ENCODE measurements at regions not wholly inside any gene's neighbourhood (a gene's known extent, or its start where the extent isn't known, plus 50 kb on each side); places are given as distances from the start of the nearest gene placed in this dataset.
"Not testable (repeated sequence)": the region's sequence is repeated elsewhere in the genome, so short reads cannot be mapped to it uniquely, and the experiment has no call there.

DNA sequence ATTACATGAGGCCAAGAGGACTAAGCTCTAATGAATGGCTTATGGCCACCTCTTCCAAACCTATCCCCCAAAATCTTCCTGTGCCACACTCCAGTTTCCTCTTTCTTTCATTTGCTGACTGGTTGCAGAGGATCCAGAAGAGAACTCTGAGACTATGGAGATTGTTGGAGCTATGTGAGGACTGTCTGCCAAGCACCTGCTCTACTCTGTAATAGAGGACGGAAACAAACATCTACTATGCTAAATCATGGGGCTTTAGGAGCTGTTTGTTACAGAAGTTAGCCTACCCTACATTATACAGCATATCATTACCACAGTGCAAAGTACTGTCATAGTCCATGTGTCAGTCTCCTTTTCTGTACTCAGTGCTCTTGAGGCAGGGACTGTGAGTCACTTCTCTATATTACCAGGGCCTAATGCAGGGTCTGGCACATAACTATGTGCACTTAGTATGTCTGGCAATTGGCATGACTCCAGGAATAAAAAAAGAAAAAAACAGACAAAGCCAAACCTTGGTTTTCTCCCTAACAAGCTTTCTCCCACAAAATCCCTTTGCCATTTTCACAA, 95.1 kb downstream of the RPAP3 start:
- DNase-seq = no peak

DNA sequence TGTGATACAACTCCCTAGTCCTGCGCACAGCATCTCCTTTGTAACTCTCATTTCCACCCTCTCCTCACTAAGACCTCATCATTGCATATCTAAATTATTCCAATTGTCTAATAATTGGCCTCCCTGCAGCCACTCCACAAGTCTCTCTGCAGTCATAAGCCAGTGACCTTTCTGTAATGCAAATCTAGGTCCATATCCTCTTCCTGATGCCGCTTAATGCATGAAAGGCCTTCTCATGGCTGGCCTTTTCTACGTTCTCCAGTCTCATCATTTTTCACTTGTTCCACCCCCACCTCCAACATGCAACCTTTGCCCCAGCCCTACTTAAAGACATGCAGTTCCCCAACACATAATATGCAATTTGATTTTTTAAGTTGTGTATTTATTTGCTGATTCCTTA, 96.0 kb downstream of the RPAP3 start:
- no peak for DNase-seq

DNA sequence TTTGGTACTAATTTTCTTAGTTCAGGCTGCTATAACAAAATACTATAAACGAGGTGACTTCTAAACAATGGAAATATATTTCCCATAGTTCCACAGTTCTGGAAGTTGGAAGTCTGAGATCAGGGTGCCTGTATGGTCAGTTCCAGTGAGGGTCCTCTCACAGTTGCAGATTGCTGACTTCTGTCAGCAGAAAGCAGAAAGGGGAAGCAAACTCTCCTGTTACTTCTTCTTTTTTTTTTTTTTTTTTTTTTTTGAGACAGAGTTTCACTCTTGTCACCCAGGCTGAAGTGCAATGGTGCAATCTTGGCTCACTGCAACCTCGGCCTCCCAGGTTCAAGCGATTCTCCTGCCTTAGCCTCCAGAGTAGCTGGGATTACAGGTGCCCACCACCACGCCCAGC, 97.2 kb downstream of the RPAP3 start:
- not testable (repeated sequence) for DNase-seq

DNA sequence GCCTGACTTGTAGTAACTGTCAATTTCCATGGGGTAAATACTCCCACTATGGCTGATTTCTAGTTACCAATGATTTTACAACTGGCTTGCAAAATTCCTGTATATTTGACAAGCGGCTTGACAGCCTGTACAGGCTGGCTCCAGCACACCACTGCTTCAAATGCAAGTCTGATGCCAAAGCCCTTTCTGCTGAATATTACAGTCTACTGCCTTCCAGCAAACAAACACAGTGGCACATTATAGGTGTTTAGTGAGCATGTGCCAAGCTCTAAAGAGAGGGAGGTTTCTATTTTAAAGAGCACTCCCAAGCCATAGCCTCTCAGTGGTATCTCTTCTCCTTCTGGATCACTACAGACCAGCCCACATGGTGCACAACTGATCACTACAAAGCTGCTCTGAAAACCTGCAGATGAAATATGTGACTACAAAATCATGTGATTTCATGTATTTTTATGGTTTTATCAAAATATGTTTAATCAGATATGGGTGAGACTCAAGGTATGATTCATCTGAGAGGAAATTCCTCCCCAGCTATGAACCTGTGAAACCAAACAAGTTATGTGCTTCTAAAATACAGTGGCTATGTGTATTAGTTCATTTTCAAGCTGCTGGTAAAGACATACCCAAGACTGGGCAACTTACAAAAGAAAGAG, 101.5 kb downstream of the RPAP3 start:
- DNase-seq = no peak

DNA sequence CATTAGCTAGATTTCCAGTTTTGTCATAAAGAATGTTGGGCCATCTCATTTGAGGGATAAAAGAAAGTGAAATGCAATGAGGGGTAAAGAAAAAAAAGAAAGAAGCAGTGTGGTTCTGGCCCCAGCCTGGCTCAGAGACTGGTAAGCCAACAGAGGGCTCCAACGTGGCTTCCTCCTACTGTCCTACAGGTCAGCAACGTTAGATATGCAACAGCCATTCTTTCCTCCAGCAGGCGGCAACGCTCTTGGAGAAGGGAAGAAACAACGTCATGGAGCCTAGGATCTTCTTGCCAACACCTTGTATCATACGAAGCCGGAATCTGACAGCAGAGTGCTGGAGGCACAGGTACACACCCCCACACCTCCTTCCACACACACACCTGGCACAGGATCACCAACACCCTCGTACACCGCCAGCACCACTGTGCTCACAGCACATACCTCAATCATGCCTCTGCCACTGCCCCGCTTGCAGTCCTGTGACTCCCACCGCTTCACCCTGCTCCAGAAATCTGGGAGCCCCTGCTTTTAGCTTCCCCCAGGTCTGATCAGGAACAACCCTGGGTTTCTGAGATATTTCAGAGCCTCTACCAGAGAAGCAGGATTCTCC, 102.8 kb downstream of the RPAP3 start:
- no peak for DNase-seq

DNA sequence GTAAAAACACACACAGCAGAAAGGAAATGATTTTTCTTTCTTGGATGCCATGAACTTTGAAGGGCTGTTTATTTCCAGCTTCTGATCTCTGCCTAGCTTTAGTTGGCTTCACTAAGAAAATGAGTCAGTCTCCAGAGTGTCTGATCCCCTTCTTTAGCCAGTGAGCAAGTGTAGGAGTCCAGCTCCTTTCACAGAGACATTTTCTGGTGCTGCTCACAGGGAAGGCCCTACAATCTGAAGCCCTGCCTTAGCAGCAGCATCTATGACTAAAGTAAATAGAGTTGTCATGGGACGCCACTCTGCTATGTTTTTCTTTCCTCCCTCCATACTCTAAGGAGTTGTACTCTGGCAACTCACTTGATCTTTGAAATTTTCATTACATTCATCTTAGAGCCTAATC, 103.5 kb downstream of the RPAP3 start:
- no peak for DNase-seq

DNA sequence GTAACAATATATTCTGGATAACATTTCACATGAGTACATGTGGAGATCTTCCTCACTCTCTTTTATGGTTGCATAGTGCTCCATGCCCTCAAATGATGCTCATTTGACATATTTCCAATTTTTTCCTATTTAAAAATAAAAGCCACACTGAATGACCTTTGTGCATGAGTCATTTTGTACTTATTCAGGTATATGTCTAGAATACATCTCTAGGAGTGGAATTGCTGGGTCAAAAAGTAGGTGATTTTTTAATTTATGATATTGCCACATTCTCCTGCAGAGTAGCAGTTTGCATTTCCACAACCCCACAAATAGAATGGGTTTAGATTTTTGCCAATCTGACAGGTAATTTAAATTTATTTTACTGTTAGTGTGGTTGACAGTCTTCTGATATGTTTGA, 104.8 kb downstream of the RPAP3 start:
- DNase-seq = no peak

DNA sequence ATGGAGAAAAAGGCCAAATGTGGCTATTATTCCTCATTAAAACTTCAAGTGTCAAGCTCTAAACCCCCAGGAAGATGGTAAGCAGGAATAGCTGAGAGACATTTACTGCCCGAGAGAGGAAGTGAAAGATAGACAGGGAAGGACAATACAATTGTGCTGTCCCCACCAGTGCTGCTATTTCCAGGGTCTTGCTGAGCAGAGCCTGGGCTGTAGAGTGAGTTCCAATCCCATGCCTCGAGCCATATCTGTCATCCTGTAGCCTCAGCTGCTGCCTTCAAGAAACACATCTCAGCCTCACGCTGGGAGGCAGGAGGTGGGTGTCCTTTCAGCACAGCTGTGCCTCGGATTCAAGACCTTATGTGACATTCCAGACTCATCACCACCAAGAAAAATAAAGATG, 114.0 kb downstream of the RPAP3 start:
- peak; percentile 61 to 76 for DNase-seq

DNA sequence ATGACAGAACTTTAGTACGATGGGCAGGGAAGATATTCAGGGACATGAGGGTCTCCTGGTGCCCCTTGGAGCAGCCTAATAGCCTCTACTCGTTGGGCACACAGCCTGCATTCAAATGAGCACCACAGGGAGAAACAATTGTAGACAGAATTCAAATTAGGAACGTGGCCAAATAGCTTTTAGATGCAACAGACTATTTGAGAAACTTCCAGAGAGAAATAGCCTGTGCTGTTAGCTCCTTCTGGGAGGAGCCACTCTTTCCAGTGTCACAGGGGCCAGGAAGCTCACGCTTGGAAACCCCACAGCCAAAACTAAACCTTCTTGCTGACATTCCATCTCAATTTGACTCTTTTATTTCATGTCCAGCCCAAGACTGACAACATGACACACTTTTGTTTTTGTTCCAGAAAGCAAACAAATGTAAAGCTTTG, 114.5 kb downstream of the RPAP3 start:
- no peak for DNase-seq

DNA sequence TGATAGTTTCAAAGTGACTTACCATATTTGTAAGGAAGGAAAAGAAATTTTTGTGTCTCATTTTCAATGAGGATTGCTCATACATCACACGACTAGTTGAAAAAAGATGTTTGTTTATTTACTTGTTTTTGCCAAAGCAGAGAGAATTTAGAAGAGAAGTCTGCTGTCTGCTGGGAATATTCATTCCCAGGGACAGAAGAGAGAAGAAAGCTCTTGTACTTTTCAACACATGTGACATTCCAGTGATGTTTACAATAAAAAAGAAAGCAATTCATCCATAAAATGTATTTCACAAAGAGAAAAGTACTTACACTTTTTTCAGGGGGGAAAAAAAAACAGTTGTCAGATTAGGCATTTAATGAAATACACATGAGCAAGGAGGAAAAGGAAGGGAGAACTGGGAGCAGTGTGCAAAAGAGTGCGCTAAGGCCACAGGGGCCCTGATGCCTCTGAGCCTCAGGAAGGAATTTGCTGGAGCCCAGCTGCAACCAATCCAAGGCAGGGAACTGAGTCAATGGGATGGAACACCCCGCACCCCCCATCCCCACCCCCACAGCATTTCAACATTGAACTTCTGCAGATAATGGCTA, 115.0 kb downstream of the RPAP3 start:
- DNase-seq = no peak

DNA sequence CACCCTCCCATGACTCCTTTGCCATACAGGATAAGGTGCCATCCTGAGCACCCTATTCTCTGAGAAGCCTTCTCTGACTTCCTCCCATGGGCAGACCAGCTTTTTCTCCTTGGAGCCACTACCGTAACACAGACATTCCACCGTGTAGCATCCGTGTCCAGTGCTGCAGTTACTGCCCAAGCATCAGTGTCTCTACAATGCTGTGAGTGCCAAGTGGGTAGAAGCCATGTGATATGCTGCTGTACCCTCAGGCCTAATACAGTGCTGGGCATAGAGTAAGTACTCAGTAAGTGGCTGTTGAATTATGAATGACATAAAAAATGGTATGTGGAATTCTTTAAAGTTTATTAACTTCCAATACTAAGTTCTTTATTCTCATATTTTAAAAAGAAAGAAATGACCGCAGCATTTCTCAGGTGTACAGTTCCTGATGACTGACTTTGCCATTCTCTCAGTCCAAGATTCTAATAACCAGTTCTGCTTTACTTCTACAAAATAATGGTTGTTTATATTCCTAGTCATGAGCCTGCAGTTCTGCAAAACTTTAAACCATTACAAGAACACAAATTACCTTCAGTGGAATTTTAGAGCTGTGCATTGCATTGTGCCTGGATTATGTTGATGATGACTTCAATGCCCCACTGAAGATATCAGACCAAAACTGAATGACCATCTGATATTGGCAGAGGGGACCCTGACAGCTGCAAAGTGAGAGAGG, 118.7 kb downstream of the RPAP3 start:
- no peak for DNase-seq

DNA sequence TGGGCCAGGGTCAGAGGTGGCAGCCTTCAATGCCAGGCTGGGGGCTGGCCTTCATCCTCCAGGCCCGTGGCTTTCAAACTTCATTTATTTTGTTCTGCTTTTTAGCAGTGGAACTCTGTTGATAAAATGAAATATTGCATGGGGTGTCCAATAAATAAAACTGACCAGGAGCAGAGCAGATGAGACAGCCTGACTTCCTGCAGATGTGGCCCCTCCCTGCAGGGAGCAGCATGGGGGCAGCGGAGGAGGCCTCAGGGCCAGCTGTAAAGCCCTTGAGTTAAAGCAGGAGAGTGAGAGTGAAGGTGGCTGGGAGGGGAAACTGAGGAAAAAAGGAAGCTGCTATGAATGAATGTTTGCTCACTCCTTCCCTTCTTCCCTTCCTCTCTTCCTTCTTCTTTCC, 120.3 kb downstream of the RPAP3 start:
- DNase-seq = no peak

DNA sequence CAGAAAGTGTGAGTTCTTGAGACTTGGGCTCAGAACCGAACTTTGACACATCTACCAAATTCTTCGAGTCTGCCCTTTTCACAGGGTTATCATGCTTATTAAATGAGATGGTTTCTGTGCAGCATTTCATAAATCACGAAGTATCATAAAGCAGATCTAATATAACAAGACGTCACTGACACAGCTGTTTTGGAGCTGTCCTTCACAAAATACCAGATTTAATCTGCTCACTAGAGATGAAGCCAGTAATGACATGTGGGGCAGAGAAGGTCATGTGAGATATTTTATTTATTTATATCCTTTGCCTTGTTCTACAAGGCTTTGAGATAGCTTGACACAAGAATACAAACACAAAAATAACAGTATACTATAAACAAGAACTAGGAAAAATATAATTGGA, 127.0 kb downstream of the RPAP3 start:
- no peak for DNase-seq

DNA sequence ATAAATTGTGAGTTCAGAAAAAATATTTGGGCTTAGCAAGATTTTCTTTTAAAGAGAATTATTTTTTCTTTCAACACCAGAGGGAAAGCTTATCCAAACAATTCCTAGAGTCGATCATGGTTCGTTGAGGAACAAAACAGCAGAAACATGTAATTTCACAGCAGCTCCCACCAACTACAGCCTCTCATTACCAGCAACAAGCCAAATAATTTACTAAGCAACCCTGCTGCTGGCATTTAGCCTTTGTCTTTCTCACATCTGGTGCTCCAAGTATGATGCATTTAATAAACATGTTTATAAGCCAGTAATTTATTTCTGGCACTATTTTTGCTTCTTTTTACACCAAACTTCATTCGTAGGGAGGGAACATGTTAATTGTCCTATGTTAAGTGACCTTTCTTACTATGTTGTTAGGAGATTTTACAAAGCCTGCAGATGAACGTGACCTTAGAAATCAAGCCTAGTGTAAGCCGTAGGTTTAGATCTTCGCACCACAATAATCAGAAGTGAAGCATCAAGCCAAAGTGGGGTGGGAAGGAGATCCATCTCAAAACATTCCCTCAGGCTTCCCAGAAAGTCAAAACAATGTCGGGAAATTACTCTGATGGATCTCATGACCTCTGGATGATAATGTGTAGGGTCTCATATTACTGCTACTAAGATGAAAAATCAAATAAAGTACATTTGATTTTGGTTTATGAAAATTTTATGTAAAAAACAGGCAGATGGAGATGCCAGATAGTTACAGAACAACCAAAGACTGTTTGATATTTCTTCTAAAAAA, 128.4 kb downstream of the RPAP3 start:
- no peak for DNase-seq

DNA sequence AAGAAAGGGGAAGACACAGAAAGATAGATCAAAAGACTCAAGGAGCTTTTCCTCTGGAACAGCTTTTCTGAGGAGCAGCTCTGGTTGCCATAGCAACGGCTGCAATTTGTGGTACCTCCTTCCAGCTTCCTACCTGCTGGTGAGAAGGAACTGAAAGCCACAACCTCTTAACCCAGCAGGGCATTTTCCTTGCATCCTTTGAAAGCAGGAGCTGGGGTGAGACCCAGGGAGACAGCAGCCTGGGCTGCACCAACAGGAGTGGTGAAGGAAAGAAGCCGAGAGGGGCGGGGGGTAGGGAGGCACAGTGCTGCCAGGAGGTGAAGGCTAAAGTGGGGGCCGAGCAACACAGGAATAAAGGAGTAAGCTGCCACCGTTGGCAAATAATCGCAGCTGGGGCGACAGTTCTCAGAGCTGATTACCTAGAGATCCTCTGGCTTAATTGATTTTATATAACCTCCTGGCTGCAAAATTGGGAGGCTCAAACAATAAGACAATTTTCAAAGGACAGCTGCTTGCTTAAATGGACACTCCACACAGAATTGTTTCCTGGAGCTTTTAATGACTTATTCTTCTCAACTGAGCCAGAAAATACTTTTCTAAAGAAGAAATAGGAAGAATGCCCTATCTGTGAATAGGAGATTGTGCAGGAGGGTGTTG, 129.4 kb downstream of the RPAP3 start:
- peak; percentile 67 to 89 for DNase-seq

DNA sequence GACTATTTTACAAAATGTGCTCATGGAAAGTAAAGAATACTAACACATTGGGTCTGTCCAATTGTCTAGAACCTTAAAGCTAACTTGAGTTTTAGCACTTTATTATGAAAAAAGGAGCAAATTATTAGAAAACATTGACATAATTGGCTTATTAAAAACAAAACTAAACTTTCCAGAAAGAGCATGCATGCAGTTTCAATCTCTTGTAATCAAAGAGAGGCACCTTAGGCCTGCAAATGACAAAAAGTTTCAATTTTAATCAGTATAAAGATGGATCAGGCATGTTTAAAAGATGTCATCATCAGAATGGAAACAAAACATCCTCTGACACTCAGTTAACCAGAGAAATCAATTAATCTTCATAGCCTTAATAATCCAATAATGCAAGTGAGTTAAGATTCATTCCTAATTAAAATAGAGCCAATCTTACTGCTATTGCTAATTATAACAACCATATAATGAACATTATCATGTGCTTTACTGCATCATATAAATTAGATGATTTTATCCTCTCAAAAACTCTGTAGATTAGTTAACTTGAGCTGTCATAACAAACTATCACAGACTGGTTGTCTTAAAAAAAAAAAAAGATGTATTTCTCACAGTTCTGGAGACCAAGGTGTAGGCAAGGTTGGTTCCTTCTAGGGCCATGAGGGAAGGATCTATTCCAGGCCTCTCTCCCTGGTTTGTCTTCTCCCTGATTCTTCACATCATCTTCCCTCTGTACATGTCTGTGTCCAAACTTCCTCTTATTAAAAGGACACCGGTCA, 131.4 kb downstream of the RPAP3 start:
- DNase-seq = no peak

DNA sequence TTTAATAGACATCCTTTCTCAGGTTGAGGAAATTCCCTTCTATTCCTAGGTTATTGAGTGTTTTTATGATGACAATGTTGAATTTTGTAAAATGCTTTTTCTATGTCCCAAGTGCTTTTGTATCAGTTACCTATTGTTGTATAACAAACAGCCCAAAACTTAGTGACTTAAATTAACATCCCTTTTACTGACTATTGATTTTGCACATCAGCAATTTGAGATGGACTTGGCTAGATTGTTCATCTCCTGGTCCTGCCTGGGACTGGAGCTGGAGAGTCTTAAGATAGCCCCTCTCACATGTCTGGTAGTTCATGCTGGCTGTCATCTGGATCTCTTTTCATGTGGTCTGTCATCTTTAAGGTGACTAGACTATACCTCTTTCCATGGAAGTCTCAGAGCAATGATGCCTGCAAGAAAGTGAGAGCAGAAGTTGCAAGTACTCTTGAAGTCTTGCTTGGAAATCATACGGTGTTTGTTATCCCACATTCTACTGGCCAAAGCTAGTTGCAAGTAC, 132.6 kb downstream of the RPAP3 start:
- DNase-seq = no peak

DNA sequence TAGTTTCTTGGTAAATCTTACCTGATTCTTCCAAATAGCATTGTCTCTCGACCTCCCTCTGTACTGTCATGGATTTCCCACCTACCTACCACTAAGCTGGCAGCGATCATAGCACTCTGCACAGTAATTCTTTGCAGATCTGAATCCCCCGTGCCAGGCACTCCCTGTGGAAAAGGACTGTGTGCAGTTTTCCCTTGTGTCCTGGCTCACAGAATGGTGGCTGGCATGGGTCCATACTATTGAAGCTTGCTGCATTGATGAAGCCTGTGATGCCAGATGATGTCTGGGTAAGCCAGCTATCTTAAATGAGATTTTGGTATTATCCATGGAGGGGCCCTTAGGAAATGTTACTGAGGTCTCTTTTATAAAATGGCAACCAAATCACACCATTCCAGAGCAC, 135.7 kb downstream of the RPAP3 start:
- no peak for DNase-seq

DNA sequence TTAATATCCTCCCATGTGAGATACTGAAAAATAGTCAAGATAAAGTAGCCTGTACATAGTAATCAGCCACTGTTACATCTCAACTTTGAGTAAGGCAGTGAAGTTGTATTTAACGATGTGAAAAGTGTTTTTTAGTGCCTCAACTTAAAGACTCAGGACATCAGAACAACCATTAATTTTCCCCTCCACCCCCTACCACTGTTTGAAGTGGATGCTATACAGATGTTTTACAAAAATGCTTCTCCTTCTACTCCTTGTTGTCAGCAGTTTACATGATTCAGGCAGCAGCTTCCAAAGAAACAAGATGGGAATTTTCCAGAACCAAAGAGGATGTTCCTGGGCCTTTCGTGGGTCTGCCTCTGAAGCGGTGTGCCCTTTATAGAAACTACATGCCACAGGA, 143.6 kb downstream of the RPAP3 start:
- DNase-seq = no peak

DNA sequence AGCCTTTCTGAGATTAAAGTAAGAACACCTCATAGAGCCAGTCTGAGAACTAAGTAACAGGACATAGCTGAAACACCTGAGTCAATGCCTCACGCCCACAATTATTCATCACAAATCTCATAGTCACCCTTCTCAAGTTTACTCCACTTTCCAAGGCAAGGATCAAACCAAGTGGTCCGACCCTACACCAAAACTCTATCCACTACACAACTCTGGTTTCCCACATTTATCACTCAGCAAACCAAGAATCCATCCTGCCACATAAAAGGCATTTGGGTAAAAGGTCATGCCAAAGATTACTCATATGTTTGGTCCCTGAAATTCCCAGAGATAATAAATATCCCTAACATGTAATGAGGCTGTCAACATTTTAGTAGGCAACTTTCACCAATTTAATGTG, 144.1 kb downstream of the RPAP3 start:
- no peak for DNase-seq

DNA sequence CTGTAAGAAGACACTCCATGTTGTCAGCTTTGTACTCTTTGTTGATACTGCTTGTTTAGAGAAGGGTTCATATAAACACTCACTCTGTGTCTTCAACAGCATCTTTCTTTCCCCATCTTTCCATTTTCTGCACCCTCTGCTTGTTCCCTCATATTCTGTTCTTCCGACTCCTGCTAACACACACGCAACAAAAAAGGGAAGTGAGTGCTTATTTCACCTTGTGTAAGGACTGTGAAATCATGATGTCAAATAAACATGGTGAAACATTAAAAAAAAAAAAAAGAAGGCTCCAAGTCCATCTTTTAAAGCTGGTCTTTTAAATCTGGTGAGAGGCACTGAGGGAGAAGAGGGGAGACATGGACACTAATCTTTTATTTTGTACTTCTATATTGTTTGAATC, 145.4 kb downstream of the RPAP3 start:
- no peak for DNase-seq
